SKM-1 (cell line): ENCODE measurements at regions not wholly inside any gene's neighbourhood (a gene's known extent, or its start where the extent isn't known, plus 50 kb on each side); places are given as distances from the start of the nearest gene placed in this dataset.
"Not testable (repeated sequence)": the region's sequence is repeated elsewhere in the genome, so short reads cannot be mapped to it uniquely, and the experiment has no call there.

ENCODE experiments used
- DNase-seq: peaks from one replicate; lab custom pipeline; 2025; ENCODE audit not compliant: unreplicated experiment; lab: John Stamatoyannopoulos, UW

DNA sequence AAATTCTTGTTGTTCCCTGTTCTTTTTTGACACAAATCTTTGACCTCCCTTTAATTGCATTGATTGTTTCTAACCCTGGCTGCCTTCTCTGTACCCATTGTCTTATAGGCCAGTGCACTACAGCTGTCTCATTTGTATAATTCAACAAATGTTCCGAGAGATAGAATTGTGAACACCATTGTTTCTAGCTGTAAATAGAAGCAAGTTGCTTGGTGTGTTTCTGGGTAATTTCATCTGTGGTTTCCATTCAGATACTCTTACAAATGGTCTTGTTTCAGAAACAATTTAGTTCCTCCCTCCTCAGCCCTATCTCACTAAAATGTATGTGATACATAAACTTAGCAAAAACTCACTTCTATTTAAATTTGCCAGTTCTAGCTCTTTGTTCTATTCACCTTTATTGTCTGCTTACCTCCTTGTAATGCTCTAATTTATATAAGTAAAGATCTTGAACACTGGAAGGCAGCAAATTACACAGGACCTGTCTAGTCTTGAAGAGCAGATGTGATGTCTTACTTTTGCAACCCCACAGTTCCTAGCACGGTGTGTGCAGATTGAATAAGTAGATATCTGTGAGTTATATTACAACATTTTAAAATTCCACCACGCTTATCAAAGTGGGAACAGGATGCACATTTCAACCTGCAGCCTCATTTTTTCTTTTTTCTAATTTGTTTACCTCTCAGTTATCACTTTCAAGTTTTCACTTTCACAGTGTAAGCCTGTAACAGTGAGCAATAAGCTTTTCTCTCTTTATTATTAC is 515.6 kb upstream of the ZP4 start:
- DNase-seq, result no peak

DNA sequence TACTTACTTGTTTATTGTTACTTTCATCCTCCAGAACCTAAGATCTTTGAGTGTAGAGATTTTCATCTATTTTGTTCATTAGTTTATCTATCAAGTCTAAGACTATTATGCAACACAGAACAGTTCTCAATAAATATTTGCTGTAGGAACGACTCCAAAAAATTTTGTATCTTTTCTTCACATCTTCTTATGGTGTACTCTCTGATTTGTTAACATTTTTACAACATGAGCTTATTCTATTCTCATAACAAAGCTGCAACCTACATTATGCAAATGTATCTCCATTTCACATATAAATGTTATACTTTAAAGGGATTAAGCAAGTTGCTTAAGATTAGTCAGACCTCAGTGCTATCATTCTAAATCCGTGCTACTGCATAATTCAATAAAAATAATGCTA is 514.2 kb upstream of the ZP4 start:
- DNase-seq, result no peak

DNA sequence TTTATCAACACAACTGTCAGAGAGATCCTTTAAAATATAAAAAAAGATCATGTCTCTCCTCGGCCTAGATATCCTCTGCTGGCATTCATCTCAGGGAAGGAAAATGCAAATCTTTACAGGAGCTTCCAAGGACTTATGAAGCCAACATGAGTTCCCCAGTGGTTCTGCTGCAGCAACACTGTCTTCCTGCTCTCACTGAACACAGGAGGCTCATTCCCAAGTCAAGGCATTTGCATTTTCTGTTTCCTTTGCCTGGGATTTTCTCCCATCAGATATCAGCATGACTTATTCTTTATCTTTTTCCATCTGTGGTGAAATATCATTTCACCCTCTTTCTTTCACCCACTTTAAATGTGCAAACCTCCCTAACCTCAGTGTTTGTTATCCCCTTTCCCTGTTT is 513.8 kb upstream of the ZP4 start:
- DNase-seq, result no peak

DNA sequence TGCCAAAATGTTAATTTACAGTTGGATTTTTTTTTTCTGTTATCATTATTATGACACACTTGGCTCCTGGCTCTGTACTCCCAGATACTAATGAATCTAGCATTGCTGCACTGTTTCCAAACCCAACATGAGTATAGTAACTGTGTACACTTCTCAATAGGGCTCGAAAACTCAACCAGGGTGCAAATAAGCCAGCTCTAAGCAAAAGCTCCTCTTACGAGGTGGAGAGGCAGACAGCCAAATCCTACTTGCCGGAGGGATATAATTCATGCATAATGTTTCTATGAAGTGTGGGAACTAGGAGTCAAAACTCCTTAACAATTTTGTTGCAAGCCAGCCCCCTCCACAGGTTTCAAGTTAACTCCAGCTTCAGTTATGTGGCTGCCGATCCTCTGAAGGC is 510.4 kb upstream of the ZP4 start:
- DNase-seq, result no peak

DNA sequence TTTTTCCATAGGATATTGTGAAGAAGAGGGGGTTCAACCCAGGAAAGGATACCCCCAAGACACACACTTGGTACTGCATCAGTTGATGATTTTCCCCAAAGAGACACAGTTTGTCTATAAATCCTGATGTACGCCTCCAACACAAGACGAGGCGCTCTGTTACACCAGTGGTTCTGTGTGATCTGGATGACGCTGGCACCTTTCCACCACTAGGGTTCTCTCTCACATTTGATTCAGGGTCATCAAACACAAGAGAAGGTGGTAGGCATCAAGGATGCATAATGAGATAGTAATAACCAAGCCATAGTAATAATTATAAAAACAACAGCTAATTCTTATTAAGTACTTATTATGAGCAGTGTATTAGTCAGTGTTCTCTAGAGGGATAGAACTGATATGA is 508.8 kb upstream of the ZP4 start:
- DNase-seq, result no peak

DNA sequence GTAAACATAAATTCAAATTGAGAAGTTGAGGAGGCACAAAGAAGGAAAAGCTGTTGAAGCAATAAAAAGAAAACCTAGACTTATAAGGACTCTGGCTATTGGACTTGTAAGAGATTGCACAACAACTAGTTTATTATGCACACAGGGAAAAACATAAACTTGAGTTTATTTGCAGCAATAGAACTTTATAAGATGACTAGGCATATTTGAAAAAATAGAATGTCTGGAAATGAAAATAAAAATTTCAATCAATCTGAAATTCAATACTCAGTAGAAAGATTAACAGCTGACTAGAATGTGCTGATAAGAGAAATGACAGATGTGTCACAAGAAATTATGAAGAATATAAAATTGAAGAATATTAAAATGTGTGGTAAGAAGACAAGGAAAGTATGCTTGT is 505.4 kb upstream of the ZP4 start:
- DNase-seq, result no peak

DNA sequence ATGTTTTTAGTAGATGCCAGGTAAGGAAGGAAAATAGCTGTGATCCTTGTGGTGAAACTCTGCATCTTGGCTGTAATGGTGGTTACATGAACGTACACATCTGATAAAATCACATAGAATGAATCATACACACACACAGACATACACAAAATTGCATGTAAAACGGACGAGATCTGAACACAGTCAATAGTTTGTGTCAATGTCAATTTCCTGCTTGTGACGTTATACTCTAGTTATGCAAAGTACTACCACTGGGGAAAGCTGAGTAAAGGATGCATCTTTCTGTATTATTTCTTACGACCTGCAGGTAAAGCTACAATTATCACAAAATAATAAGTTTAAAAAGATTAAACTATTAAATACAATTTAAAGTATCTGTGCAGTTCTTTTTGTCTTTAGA is 493.7 kb upstream of the ZP4 start:
- no peak for DNase-seq

DNA sequence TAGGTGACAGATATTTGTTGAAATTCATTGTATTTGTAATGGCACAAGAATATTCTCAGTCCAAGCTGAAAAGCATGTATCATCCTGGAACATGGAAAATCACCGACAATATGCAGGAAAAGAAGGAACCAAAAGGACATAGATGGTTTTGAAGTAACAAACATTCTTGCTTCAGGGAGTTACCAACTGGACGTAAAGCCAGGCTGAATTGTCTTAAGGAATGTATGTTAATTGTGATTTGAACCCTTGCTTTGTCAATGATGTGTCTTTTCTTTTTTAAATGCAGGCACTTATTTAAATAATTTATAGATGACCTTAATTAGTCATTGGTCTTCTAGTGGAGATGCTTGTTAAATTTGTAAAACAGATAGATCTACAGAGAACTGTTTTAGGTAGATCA is 489.4 kb upstream of the ZP4 start:
- DNase-seq, result no peak

DNA sequence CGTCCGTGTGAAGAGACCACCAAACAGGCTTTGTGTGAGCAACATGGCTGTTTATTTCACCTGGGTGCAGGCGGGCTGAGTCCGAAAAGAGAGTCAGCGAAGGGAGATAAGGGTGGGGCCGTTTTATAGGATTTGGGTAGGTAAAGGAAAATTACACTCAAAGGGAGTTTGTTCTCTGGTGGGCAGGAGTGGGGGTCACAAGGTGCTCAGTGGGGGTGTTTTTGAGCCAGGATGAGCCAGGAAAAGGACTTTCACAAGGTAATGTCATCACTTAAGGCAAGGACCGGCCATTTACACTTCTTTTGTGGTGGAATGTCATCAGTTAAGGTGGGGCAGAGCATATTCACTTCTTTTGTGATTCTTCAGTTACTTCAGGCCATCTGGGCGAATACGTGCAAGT is 488.7 kb upstream of the ZP4 start:
- DNase-seq, result not testable (repeated sequence)

DNA sequence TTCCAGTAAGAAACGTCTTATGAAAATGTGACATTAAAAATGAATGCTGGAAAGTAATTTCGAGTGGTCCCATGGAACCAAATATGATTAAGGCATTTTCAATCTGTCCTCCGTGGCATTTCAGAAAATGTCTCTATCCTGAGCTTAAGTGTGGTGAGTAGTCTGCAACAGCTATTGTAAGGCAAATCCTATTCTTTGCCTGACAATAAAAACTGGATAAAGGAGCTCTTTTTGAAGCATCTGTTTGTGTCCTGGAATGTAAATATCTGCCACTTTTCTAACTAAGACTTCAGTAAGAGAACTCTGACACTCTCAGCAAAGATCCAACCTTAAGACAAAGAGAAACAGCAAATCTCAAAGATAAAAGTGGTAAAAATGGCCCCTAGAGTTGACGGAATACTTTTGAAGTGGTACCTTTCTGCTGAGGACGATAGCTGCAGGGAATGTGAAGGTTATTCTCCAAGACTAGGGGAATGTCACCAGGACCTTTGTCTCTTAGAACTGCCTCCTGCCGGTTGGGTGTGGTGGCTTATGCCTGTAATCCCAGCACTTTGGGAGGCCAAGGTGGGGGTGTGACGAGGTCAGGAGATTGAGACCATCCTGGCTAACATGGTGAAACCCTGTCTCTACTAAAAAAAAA is 486.7 kb upstream of the ZP4 start:
- no peak for DNase-seq

DNA sequence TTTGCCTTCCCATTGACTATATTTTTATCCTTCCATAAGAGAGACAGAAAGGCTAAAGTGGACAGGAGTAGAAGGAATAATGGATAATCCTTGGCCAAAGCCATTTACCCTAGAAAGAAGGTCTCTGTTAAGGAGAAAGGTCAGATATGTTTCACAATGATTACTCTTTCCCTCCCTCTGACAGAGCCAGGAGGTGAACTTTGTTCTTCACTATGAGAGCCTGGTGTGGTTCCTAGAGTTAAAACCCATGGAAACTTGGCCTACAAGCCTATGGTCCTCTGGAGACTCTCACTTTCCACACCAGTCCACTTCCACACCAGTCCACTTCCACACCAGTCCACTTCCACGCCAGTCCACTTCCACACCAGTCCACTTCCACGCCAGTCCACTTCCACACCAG is 479.9 kb upstream of the ZP4 start:
- no peak for DNase-seq

DNA sequence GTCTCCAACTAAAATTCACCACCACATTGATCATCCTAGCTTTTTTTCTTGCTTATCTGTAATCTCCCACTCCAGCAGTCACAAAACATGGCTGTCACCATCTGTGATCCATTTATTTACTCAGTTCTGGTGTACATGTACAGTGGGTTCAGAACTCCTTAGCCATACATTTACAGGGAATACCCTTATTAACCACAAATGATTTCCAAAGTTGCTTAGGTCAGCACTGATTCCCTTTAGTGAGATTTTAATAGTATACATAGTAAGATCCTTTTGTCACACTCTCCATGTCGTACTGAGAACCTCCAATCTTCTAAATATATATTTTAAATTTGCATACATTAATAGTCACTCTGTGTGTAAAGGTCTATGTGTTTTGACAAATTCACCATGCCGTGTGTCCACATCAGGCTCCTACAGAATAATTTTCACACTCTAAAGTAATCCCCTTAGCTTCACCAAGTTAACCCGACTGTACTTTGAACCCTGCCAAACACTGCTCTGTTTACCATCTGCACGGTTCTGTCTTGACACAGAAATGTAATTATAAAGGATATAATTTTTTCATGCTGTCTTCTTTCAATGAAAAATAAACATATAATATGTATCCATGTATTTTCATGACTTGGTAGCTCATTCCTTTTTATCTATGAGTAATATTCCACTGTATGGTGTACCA is 473.6 kb upstream of the ZP4 start:
- no peak for DNase-seq

DNA sequence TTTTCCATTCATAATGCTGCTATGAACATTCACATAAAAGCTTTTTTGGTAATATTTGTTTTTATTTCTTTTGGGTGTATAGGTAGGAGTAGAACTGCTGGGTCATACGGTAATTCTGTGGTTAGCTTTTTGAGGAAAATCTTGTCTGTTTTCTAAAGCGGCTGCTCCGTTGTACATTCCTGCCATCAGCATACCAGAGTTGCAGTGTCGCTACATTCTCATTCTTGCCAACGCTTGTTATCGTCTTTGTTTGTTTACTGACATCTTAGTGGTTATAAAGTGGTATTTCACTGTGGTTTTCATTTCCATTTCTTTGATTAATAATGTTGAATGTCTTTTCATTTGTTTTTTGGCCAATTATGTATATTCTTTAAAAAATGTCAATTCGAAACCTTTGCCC is 469.8 kb upstream of the ZP4 start:
- no peak for DNase-seq

DNA sequence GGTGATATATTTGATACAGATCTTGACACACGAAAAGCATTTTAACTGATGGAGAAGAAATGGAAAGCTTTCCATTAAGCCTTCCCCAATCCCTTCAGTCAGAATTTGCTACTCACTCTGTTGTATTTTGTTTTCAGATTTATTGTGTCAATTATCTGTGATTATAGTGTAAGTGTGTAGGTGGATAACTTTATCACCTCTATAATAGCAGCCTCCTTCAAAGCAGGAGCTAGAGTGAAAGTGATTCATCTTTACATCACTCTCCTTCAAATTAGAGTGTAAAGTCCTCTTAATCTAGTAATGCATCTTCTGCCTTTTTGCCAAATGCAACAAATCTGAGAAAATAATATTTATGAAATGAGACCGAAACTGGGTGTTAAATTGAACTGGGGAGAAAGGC is 459.7 kb upstream of the ZP4 start:
- DNase-seq, result no peak

DNA sequence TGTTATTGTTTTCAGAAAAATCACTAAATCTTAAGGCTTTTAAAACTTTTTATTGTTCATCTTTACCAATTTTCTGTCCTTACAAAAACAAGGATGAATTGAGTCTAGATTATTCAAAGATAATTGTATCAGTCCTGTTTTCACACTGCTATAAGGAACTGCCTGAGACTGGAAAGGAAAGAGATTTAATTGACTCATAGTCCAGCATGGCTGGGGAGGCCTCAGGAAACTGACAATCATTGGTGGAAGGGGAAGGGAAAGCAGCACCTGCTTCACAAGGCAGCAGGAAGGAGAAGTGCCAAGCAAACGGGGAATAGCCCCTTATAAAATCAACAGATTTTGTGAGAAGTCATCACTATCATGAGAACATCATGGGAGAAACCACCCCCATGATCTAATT is 455.6 kb upstream of the ZP4 start:
- no peak for DNase-seq

DNA sequence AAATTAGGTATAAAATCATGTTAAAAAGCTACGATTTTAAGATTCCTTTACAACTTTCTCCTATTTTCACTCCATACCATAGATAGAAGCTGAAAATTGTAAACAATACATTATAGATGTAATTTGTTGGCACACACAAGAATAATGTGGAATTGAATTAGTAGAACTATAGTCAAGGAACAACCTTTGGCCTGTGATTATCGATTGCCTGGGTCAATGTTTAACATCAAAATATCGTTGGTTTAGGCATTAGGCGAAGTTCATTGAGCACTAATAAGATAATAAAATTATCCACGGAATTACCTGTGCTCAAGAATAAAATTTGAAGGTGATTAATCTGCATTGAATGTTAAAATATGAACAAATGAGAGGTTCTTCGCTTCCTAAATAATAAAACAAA is 455.1 kb upstream of the ZP4 start:
- no peak for DNase-seq

DNA sequence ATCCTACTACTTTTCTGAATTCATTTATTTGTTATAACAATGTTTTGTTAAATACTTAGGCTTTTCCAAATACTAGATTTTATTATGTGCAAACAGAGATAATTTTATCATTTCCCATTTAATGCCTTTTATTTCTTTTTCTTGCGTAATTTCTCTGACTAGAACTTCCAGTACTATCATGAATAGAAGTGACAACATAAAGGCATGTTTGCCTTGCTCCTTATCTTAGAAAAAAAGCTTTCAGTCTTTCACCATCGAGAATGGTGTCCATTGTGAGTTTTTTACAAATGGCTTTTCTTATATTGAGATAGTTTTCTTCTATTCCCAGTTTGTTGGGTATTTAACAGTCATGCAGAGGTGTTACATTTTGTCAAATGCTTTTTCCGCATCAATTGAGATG is 453.1 kb upstream of the ZP4 start:
- no peak for DNase-seq

DNA sequence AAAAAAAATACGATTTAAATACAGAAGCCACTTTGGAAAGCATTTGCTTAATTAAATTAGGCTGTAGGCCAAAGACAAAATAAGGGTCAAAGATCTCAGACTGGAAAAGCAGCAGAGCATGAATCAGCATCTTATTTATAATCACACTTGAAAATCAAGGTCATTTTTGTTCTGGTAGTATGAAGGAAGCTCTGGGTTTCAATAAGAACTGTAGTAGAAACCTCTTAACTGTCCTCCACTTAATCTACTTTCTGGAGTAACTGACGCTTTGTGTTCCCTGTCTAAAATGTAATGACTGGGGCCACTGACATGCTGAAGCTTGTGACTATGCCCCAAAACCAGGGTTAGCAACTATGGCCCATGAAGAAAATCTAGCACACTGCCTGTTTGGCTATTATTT is 450.7 kb upstream of the ZP4 start:
- no peak for DNase-seq

DNA sequence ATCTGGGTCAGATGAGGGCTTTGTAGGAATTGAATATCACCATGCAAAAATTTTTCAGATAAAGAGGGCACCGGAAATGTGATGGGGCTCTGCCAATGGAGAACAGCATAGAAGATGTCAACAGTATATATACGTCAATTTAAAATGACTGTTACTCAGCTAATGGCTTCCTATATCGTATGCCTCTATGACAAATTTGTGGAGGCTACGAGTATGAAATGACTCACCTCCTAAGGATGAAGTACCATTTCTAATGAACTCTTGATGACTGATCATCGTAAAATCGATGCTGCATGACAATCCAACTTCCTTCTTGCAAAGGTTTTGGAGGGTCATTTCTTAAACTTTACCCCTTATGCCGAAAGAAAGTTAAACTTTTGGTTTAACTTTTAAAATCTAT is 450.3 kb upstream of the ZP4 start:
- no peak for DNase-seq

DNA sequence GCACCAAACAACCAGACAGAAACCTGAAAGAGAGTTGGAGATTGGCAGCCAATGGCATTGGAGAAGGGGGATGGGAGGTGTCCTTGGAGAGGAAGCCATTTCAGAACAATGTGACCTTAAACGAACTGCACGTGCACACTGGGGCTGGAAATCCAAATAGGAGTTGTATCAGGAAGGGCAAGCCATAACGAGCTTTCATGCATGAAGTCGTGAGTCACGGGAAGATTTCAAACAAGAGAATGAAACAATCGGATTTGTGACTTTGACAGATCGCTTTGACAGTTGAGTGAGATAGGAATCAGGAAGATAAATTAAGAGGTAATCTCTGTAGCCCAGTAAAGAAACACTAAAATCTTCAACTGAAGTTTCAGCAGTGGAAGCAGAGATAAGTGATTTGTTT is 445.8 kb upstream of the ZP4 start:
- DNase-seq, result no peak

DNA sequence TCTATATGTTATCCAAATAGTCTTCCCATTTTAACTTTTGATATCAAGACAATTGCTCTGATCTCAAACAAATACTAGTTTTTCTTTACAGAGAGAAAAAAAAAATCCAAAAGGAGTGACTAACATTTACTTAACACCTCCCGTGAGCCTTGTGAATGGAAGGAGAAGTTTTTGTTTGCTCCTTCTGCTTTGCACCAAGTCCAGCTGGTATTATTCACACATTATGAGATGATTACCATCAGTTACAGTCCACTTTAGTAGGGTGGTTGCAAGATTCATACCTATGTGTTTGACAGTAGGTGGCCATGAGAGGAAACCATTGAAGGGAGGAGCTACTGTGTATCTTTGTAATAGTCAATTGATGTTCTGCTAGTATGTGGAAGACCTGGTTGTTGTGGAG is 443.4 kb upstream of the ZP4 start:
- no peak for DNase-seq

DNA sequence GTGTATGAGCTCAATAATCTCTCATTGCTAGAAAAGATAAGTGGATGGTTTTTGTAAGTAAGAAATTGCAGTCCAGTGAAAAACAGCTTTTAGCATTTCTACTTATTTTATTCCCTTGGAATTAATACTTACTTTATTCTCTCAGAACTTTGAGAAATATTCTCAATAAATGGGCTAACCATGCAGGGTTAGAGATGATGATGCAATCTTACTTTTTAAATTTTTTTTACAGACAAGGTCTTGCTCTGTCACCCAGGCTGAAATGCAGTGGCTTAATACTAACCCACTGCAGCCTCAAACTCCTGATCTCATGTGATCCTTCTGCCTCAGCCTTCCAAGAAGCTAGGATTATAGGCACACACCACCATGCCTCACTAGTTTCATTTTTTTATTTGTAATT is 440.8 kb upstream of the ZP4 start:
- DNase-seq, result no peak

DNA sequence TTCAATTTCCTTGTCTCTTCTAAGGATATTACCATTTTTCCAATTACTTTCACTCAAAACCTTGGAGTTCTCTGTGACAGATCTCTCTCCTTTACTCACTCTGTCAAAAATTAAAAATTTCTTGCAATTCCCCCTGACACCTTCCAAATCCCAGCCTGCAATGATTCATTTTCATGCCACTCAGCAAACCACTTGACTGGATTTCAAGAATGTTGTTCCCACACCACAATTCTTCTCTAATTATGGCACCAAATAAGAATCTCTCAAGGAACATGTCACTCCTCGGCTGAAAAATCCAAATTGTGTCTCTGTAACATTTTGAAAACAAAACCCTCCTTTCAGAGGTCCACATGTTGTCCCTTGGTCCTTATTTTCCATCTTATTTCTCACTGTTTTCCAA is 438.9 kb upstream of the ZP4 start:
- DNase-seq, result no peak
